ENCODE measurements at regions not wholly inside any gene's neighbourhood (a gene's known extent, or its start where the extent isn't known, plus 50 kb on each side); places are given as distances from the start of the nearest gene placed in this dataset.
"Not testable (repeated sequence)": the region's sequence is repeated elsewhere in the genome, so short reads cannot be mapped to it uniquely, and the experiment has no call there.

DNA sequence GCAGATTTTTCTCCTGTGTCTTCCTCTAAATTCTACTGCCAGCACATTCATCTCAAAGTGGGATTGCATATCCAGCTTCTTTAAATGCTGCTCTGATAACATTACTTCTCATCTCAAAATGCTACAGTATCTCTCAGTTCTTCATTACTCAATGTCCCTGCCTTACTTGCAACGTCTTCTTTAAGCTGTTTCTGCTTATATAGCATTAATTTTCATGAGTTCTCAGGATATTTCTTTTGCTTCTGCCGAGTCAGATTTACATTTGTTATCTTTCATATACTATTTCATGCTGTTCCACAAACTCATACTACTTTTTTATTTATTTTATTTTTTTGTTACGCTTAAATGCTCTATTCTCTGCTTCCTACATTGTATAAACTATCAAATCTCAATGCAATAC, 1223.5 kb upstream of the FAM98A start:
- no peak for DNase-seq (ENCODE audit: low spot score)

DNA sequence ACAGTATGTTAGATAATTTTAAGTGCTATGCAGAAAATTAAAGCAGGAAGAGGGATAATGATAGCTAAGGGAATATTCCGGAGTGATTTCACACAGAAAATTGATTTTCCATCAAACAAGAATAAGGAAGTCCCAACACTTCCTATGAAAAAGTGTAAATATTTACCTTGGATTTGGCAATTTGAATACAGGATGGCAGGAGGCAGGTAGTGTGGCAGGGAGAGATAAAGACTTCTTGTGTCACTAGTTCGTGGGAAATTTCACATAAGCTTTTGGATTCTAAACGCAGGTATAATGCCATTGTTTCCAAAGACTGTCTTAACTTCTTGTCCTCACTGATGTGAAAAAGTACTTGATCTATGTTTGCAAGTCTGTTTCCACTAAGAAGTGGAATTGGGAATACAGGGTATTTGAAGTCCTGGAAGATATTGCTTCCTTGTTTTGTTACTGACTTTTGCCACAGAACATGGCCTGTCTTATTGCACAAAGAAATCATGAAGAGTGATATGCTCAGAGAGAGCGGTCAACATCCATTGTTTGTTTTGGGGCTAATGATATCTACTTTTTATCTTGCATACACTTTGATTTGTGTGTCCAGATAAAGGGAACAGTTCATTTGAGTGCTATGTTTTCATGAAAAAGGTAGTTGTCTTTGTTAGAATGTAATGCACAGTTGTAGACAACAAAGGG, 1216.1 kb upstream of the FAM98A start:
- no peak for DNase-seq (ENCODE audit: low spot score)

DNA sequence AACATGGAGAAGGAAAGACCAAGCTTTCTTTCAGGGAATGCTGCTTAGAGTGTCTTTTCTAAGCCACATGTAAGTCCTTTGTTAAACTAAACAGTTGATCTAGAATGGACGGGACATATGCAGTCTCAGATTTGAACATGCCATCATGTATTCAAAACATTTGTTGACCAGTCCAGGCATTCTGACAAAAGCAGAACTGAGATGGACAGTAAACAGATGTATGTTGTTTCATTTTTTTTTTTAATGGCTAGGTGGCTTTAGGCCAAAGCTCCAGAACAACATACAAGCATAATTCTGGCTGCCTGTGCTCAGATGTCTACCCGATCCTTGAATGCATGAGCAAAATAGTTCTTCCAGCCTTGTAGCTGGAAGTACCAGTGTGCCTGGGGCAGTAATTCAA, 1211.4 kb upstream of the FAM98A start:
- DNase-seq (ENCODE audit: low spot score): no peak

DNA sequence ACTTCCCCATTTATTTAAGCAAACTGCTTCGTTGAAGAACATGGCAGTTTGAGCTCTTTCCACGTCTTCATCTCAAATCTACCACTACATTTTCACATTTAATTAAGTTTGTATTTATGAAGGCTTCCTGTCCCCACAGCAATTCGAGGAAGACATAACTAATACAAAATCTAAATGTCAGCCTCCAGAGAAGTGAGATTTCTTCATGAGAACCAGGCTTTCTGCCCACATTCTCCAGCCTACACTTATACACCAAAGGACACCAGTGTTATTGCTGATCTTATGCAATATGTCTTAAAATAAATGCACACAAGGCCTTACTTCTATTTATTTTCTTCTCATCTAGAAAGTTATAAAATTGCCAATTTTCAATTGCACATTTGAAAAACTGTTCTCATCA, 1209.3 kb upstream of the FAM98A start:
- DNase-seq (ENCODE audit: low spot score): no peak

DNA sequence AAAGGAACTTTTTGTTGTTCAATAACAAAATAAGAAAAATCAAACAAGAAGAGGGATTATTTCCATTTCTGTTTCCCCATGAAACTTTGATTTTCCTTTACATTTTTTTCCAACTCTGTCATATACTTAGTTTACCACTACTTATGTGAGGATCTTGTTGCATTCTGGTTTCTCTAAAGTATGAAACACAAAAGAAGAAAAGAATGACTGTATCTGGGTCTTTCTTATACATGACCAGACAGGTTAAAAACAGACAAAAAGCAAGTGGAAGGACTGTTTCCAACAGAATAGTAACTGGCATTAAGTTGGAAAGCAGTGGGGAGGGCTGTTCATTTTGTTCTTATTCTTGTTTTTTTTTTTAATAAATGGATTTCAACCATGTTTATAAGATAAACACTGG, 1207.8 kb upstream of the FAM98A start:
- DNase-seq (ENCODE audit: low spot score): no peak

DNA sequence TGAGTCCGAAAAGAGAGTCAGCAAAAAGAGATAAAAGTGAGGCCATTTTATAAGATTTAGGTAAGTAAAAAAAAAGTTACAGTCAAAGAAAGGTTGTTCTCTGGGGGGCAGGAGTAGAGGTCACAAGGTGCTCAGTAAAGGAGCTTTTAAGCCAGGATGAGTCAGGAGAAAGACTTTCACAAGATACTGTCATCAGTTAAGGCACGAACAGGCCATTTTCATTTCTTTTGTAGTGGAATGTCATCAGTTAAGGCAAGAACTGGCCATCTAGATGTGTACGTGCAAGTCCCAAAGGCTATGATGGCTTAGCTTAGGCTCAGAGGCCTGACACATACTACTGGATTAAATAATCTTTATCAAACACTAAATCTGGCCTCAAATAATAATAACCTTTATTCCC, 1207.3 kb upstream of the FAM98A start:
- no peak for DNase-seq (ENCODE audit: low spot score)

DNA sequence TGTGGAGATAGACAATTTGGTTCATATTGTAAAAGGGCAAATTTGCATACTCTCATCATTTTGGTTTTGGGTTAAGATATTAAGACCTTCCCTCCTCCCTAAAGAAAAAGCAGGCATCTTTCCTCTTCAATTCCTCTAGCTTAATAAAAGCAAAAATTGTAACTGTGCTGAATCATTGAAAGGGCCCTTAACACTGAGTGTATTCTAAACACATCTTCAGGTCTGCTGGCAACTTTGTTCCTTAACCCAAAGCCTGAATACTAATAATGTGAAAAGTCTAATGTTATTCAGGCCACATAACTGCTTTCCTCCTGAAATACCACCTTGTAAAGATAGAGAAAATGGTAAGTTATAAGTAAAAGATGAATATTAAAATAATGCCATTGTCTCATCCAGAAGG, 1200.5 kb upstream of the FAM98A start:
- no peak for DNase-seq (ENCODE audit: low spot score)

DNA sequence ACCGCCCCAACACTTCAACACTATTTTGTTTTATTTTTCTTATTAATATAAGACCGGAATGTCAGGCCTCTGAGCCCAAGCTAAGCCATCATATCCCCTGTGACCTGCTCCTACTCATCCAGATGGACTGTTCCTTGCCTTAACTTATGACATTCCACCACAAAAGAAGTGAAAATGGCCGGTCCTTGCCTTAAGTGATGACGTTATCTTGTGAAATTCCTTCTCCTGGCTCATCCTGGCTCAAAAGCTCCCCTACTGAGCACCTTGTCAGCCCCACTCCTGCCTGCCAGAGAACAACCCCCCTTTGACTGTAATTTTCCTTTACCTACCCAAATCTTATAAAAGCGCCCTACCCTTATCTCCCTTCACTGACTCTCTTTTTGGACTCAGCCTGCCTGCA, 1196.5 kb upstream of the FAM98A start:
- not testable (repeated sequence) for DNase-seq (ENCODE audit: low spot score)

DNA sequence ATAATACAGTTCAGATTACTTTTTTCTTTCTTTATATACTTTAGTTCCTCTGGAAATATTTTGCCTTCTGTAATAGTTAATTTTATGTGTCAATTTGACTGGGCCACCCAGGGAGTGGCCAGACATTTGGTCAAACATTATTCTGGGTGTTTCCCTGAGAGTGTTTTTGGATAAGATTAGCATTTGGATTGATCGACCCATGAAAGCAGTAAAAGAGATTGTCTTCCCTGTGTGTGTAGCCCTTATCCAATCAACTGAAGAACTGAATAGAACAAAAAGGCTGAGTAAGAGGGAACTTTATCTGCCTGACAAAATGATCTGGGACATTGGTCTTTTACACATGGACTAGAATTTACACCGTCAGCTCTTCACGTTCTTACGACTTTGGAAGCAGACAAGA, 1190.1 kb upstream of the FAM98A start:
- DNase-seq (ENCODE audit: low spot score): no peak

DNA sequence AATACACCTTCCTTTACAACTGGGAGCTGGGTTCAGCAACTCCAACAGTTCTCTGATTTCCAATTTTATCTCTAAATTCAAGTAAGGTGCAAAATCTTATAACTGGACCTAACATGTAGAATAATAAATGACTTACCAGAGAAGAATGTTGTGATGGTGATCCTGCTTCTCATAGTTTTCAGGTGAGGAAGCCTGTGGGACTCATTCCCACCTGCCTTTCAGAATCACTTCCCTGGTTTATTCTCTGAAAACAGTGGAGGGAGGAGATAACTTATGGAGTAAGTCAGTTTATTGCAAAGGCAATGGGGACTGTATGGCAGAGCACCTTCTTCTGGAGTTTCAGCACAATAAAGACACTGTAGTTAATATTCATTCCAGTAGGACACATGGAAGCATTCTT, 1188.2 kb upstream of the FAM98A start:
- no peak for DNase-seq (ENCODE audit: low spot score)

DNA sequence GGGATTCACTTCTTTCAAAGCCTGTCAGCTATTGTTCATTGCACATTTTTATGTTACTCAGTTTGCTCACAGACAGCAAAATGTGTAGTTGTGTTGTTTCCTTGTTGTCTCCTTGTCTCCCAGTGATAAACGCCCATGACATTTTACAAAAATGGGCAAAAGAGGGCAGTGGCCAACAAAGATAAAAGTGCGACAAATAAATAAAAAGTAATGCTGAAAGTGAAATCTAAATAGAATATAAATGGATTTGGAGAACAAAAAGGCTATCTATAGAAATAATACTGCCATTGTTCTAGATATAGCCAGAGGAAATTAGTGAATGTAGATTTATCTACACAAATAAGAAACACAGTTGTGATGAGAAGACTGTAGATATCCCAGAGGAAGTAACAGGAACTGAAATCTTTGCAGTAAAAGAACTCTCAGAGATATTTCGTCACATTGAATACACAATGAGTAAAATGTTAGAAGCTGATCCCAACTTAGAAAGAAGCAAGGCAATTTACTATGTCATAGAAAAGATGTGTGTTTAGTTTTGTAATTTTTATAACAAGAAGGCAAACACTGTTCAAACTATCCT, 1186.2 kb upstream of the FAM98A start:
- DNase-seq (ENCODE audit: low spot score): no peak

DNA sequence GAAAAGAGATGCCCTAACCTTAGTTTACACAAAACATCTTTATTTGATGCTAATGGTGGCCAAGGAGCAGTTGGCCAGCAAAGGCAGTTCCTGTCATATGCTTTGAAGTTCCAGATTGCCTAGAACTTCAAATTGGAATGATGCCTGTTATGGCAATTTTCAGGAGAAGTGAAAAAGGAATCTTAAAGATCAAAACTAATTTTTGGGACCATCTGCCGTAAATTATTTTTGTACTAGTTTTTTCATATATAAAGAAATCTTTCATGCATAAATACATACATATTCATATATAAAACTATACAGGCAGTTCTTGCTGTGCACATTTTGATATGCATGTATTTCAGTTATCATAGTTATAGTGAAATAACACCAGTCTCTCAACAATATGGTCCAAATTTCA, 1185.6 kb upstream of the FAM98A start:
- DNase-seq (ENCODE audit: low spot score): no peak

DNA sequence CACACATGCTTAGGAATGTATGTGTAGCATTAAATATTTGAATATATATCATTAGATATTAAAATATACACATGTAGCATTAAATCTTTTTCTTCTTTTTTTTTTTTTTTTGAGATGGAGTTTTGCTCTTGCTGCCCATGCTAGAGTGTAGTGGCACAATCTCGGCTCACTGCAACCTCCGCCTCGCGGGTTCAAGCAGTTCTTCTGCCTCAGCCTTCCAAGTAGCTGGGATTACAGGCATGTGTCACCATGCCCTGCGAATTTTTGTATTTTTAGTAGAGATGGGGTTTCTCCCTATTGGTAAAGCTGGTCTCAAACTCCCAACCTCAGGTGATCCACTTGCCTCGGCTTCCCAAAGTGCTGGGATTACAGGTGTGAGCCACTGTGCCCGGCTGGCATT, 1151.6 kb upstream of the FAM98A start:
- DNase-seq (ENCODE audit: low spot score): not testable (repeated sequence)

DNA sequence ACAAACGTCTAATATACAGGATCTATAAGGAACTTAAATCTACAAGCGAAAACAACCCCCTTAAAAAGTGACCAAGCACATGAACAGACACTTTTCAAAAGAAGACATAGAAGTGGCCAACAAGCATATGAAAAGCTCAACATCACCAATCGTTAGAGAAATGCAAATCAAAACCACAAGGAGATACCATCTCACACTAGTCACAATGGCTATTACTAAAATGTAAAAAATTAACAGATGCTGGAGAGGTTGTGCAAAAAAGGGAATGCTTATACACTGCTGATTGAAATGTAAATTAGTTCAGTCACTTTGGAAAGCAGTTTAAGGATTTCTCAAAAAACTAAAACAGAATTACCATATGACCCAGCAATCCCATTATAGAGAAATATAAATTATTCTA, 1148.5 kb upstream of the FAM98A start:
- DNase-seq (ENCODE audit: low spot score): no peak

DNA sequence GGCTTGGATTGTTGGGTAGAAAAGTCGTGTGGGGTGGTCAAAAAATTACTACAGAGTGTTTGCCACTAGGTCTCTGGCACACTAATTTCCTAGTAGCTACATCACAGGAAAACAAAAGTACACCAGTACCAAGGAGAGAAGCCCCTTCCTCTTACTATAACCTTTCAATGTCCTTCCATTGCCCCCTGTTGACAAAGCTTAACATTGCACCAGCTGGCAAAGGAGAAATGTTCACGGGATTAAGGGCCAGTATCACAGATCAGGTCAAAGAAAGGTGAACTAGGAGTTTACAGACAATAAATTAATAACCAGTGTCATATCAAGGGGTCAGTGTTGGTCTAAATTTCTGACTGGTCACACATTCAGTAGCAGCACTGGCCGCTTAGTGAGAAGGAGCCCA, 1139.6 kb upstream of the FAM98A start:
- no peak for DNase-seq (ENCODE audit: low spot score)

DNA sequence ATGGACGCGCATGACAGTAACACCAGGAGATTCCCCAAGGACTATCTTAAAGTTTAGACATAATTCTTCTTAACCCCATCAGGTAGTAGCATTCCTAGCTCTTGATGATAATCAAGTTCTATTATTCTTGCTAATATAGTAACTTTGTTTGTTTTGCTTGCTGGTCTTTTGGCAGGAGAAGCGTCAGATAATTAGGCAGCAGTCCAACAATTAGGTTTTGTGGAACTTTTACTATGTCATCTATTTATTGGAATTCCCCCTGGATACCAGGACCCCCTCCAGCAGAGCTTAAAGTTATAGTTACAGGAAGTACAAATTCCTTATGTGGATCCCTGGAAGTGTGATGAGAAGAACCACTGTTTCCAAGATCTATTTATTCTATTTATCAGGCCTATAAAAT, 1138.0 kb upstream of the FAM98A start:
- no peak for DNase-seq (ENCODE audit: low spot score)

DNA sequence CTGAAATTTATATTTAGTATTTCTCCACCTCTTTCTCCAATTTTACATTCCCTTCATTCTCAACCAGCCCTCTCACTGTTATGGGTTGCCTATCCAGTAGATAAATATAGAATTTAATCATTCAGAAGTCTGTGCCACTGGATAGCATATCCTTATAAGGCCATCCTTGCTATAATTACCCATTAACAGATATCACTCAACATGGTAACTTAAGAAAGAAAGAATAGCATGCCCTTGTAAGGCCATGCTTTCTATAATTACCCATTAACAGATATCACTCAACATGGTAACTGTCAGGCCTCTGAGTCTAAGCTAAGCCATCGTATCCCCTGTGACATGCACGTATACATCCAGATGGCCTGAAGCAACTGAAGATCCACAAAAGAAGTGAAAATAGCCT, 1137.4 kb upstream of the FAM98A start:
- no peak for DNase-seq (ENCODE audit: low spot score)

DNA sequence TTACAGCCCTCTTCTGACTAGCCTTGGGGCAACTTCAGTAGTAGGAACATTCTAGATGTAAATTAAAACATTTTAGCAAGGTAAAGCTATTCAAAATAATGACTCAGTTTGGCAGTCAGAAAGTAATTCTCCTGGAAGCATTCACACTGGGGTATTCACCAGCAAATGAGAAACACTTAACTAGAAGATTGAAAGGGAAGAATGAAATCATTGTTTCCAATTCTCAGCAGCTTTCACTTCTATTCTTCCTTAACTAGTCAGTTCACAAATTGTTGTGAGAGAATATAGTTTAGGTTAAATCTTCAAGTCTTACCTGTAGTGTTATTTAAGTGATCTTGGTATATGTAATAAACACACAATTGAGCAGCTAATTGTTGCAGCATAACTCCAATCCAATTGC, 1135.6 kb upstream of the FAM98A start:
- DNase-seq (ENCODE audit: low spot score): no peak

DNA sequence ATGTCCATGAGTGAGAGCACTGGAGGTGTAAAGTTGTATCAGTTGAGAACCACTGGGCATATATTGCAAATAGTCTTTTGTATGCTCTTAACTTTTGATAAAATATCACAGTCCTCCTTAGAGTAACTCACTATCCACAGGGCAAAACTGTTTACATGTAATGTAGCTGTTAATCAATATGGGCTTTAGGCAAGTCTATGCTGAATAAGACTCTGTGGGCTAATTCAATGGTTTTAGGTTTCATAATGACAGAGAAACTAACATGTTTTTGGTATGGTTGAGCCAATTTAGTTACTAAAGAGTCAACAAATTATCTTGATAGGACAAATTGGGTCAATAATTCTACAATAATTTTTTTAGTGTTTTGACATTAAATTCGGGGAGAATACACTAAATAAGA, 1134.9 kb upstream of the FAM98A start:
- no peak for DNase-seq (ENCODE audit: low spot score)

DNA sequence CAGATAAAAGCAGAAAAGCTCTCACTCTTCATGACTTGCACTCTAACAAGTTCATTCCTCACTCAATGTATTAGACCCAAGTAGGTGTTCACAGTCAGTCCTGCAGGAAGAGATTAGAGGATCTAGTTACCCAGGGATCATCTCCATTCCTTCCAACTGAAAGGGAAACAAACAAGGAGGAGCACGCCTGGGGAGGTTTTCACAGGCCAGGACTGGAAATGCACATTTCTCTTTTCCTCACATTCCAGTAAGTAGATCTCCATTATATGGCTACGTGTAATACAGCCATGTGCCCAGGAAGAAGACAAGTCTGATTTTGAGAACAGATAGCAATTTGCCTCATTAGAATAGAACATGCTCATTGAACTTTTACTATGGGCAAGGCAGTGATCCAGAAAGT, 1132.2 kb upstream of the FAM98A start:
- DNase-seq (ENCODE audit: low spot score): no peak

DNA sequence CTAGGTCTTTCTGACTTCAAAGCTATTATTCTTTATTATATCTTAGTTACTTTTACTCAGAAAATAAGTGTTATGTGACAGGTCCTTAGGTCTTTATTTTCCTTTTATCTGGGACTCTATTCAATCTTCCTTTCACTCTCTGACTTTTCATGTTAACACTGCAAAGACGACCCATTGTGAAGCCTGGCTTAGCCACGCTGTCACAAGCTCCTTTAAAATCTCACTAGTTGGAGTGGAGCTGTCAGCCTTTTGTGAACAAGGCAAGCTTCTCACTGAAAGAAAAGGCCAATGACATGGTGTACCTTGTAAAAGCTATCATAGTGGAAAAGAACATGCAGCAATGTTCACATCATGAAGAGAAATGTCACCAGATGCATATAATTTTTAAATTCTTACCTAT, 1130.7 kb upstream of the FAM98A start:
- no peak for DNase-seq (ENCODE audit: low spot score)

DNA sequence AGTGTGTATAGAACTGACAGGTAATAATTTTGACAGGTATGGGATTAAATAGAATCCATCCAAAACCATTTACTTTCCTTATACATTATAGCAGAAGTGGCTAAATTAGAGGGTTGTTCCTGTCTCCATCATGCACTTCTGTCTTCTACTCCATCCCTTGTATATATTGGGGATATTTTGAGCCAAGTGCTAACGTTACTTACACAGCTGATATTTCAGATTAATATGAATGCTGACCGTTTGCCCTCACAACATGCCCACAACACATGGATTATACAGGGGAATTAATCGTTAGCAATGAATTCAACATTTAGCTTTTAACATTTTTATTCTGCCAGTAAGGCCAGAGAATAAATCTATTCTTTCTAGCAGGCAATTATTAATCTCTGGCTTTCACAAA, 1125.0 kb upstream of the FAM98A start:
- DNase-seq (ENCODE audit: low spot score): no peak

DNA sequence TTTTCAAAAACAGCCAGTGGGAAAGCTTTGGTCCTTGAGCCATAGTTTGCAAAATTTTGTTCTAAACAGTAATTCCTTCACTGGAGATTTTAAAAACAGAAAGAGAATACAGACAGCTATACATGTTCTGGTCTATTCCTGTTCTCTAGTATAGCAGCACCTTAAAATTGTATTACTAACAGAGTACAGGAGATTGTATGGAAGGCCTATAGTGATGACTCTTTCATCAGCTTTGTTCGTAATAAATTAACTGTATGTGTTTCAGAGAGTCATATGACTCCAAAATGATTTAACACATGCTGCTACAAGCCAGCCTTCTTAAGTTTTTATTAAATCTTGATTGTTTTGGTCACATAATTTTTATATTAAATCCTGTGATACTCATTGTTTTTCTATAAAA, 1124.6 kb upstream of the FAM98A start:
- DNase-seq (ENCODE audit: low spot score): no peak

DNA sequence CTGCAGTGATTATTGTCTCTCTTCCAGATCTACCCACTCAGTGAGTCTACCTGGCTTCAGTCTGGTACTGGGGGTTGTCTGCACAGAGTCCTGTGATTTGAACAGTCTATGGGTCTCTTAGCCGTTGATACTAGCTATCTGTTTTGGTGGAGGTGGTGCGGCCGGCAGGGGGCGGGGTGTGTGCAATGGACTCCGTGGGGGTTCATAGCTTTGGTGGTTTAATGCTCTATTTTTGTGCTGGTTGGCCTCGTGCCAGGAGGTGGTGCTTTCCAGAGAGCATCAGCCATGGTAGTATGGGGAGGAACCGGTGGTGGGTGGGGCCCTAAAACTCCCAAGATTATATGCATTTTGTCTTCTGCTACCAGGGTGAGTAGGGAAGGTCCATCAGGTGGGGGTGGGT, 1120.1 kb upstream of the FAM98A start:
- DNase-seq (ENCODE audit: low spot score): no peak

Measured in CD4-positive, alpha-beta T cell treated with Interleukin-6 at 100 ng/mL for 8 hours (primary cell).